PFSK-1 (cell line): ENCODE measurements at regions not wholly inside any gene's neighbourhood (a gene's known extent, or its start where the extent isn't known, plus 50 kb on each side); places are given as distances from the start of the nearest gene placed in this dataset.

Experiments
- POLR2AphosphoS5 ChIP-seq: IDR thresholded peaks from 2 replicates; pipeline ENCODE4 v1.6.1; 2012; ENCODE audit warnings: low read depth, mild to moderate bottlenecking, control low read depth, low read length, moderate library complexity
- TAF1 ChIP-seq: IDR thresholded peaks from 2 replicates; pipeline ENCODE4 v1.6.1; 2012; ENCODE audit warnings: low read length, control low read depth, borderline replicate concordance; ENCODE audit not compliant: insufficient read depth
- TF ChIP-seq, protein P1 (sequence below), 2 experiments: IDR thresholded peaks; 2 replicates each; pipeline versions ENCODE4 v1.6.1 to v1.8.0; 2011 to 2012; ENCODE audit warnings: low read depth in 2 of 2, low read length in 2 of 2, control low read depth in 1 of 2, inconsistent platforms in 1 of 2, mild to moderate bottlenecking in 1 of 2, moderate library complexity in 1 of 2; ENCODE audit not compliant: insufficient read depth in 1 of 2

DNA sequence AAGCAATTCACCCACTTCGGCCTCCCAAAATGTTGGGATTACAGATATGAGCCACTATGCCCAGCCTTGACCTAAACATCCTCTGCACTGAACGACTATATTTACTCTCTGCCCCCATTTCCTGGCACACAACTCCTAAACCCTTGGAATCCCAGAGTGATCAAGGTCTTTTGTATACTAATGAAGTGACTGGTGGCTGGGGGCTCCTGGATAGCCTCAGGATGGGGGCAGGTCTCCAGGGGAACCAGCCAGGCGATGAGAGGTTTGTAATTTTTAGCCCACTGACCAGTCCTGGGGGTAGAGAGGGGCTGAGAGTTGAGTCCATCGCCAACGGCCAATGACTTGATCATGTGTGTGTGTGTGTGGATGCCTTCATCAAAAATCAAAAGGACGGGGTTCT, 71.1 kb downstream of the FAM50B start:
- no peak for TF ChIP-seq POLR2AphosphoS5
- TF ChIP-seq TAF1, result no peak
- TF ChIP-seq, protein P1, sequence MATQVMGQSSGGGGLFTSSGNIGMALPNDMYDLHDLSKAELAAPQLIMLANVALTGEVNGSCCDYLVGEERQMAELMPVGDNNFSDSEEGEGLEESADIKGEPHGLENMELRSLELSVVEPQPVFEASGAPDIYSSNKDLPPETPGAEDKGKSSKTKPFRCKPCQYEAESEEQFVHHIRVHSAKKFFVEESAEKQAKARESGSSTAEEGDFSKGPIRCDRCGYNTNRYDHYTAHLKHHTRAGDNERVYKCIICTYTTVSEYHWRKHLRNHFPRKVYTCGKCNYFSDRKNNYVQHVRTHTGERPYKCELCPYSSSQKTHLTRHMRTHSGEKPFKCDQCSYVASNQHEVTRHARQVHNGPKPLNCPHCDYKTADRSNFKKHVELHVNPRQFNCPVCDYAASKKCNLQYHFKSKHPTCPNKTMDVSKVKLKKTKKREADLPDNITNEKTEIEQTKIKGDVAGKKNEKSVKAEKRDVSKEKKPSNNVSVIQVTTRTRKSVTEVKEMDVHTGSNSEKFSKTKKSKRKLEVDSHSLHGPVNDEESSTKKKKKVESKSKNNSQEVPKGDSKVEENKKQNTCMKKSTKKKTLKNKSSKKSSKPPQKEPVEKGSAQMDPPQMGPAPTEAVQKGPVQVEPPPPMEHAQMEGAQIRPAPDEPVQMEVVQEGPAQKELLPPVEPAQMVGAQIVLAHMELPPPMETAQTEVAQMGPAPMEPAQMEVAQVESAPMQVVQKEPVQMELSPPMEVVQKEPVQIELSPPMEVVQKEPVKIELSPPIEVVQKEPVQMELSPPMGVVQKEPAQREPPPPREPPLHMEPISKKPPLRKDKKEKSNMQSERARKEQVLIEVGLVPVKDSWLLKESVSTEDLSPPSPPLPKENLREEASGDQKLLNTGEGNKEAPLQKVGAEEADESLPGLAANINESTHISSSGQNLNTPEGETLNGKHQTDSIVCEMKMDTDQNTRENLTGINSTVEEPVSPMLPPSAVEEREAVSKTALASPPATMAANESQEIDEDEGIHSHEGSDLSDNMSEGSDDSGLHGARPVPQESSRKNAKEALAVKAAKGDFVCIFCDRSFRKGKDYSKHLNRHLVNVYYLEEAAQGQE (IDR thresholded peaks at IDR 0.05; ENCODE audit: insufficient read depth in 1 of 2, low read depth in 2 of 2, low read length in 2 of 2), result no peak
